Osteoblast (primary cell): ENCODE measurements at regions not wholly inside any gene's neighbourhood (a gene's known extent, or its start where the extent isn't known, plus 50 kb on each side); places are given as distances from the start of the nearest gene placed in this dataset.

Source experiments
- DNase-seq: peaks from one replicate; pipeline ENCODE4 v3.0.0; 2011; ENCODE audit warnings: low spot score, mixed read lengths; ENCODE audit not compliant: insufficient read length; ENCODE audit errors: missing footprints
- H2AFZ ChIP-seq: 2 replicates; pipeline ENCODE4 v1.6.0; 2011; ENCODE audit warnings: mild to moderate bottlenecking, low read length
- H3K27ac ChIP-seq: 2 replicates; pipeline ENCODE4 v1.5.1; 2011; ENCODE audit warnings: mild to moderate bottlenecking, low read depth, low read length, moderate library complexity
- H3K27me3 ChIP-seq: 2 replicates; pipeline ENCODE4 v1.6.0; 2012; ENCODE audit warnings: mild to moderate bottlenecking, control low read depth, inconsistent platforms, low read length, moderate library complexity; ENCODE audit not compliant: insufficient read depth
- H3K36me3 ChIP-seq: 2 replicates; pipeline ENCODE4 v1.5.1; 2011; ENCODE audit warnings: mild to moderate bottlenecking, low read length, control low read depth, moderate library complexity; ENCODE audit not compliant: insufficient read depth
- H3K4me1 ChIP-seq: 2 replicates; pipeline ENCODE4 v1.5.1; 2011; ENCODE audit warnings: mild to moderate bottlenecking, low read length, control low read depth, moderate library complexity; ENCODE audit not compliant: insufficient read depth
- H3K4me2 ChIP-seq: 2 replicates; pipeline ENCODE4 v1.6.0; 2011; ENCODE audit warnings: mild to moderate bottlenecking, low read length; ENCODE audit not compliant: insufficient read depth
- H3K4me3 ChIP-seq: fragments of 200-600 bp; sonication (generic); 3 replicates; pipeline ENCODE4 v1.5.1; 2012; ENCODE audit warnings: mild to moderate bottlenecking, low read length, inconsistent platforms; ENCODE audit not compliant: insufficient read depth
- H3K79me2 ChIP-seq: 2 replicates; pipeline ENCODE4 v1.6.0; 2012; ENCODE audit warnings: mild to moderate bottlenecking, low read length, control low read depth, inconsistent platforms; ENCODE audit not compliant: insufficient read depth
- H3K9me3 ChIP-seq: 2 replicates; pipeline ENCODE4 v1.5.1; 2011; ENCODE audit warnings: low read depth, low read length, control low read depth
- H4K20me1 ChIP-seq: 2 replicates; pipeline ENCODE4 v1.6.0; 2012; ENCODE audit warnings: mild to moderate bottlenecking, low read length, control low read depth; ENCODE audit not compliant: insufficient read depth
- TF ChIP-seq, protein P1 (sequence below): IDR thresholded peaks from 2 replicates; pipeline ENCODE4 v1.5.1; 2011; ENCODE audit warnings: mild to moderate bottlenecking, low read depth, low read length, moderate library complexity; ENCODE audit errors: extremely low read depth

GRCh38 chr16:49910541-49911071, 54.7 kb upstream of the ZNF423 start:
- TF ChIP-seq, protein P1, sequence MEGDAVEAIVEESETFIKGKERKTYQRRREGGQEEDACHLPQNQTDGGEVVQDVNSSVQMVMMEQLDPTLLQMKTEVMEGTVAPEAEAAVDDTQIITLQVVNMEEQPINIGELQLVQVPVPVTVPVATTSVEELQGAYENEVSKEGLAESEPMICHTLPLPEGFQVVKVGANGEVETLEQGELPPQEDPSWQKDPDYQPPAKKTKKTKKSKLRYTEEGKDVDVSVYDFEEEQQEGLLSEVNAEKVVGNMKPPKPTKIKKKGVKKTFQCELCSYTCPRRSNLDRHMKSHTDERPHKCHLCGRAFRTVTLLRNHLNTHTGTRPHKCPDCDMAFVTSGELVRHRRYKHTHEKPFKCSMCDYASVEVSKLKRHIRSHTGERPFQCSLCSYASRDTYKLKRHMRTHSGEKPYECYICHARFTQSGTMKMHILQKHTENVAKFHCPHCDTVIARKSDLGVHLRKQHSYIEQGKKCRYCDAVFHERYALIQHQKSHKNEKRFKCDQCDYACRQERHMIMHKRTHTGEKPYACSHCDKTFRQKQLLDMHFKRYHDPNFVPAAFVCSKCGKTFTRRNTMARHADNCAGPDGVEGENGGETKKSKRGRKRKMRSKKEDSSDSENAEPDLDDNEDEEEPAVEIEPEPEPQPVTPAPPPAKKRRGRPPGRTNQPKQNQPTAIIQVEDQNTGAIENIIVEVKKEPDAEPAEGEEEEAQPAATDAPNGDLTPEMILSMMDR = no peak
- H3K27ac ChIP-seq = no peak overlapping the region
- H3K4me3 ChIP-seq = no peak overlapping the region
- no peaks in the 10 kb centered on the region for H4K20me1 ChIP-seq
- no peak overlapping the region for H3K4me2 ChIP-seq
- no peaks in the 10 kb centered on the region for H3K4me1 ChIP-seq
- no peaks in the 10 kb centered on the region for H3K9me3 ChIP-seq
- no peaks in the 10 kb centered on the region for H3K36me3 ChIP-seq
- no peak overlapping the region for H2AFZ ChIP-seq
- no peak for DNase-seq
- no peaks in the 10 kb centered on the region for H3K27me3 ChIP-seq
- no peaks in the 10 kb centered on the region for H3K79me2 ChIP-seq

GRCh38 chr16:49911430-49911829, 55.5 kb upstream of the ZNF423 start:
- Histone ChIP-seq H3K4me1 (no peaks in the 10 kb centered on the region), H3K4me2 (no peak overlapping the region), H3K36me3 (no peaks in the 10 kb centered on the region), H3K79me2 (no peaks in the 10 kb centered on the region), H2AFZ (no peak overlapping the region), H4K20me1 (no peaks in the 10 kb centered on the region), H3K27ac (no peak overlapping the region), H3K9me3 (no peaks in the 10 kb centered on the region), H3K27me3 (no peaks in the 10 kb centered on the region), H3K4me3 (no peak overlapping the region)
- TF ChIP-seq, protein P1 = no peak
- DNase-seq = no peak

DNA sequence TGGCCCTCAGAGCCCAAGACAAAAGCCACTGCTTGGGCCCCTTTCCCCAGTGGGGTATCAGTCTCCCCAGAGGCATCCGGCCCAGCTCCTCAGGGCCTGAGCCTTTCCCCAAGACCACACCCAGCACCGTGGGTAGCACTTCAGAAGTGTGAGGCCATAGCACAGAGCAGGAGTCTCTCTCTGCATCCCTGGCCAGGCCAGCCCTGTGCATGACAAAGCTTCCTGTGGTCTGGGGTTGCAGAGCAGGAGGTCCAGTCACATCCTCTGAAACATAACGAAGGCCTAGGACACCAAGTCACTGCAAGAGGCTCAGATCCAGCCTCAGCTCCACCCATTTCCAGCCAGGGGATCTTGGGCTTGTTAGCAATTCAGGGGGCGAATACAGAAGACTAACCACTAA, 56.8 kb upstream of the ZNF423 start:
- TF ChIP-seq, protein P1 = no peak
- no peak overlapping the region for H3K4me2 ChIP-seq

DNA sequence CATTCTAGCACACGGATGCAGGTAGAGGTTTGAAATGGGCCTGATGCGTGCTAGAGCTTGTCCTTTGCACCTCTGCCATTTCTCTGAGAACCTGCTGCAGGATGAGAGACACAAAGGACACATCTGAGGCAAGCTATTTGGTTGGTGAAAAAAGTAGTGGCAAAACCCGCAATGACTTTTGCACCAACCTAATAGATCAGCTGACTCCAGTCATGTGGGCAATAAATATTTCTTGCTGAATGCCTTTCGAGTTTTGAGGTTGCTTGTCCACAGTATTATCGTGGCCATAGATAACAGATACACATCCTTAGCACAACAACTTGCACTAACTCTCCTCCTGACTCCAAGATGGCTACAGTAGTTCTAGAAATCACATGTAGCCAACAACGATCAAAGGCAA, 57.8 kb upstream of the ZNF423 start:
- Histone ChIP-seq H3K4me2 (no peak overlapping the region), H3K27ac (no peak overlapping the region), H4K20me1 (no peaks in the 10 kb centered on the region), H3K79me2 (no peaks in the 10 kb centered on the region), H3K9me3 (no peaks in the 10 kb centered on the region), H3K36me3 (no peaks in the 10 kb centered on the region), H3K4me3 (no peak overlapping the region), H3K4me1 (no peaks in the 10 kb centered on the region), H3K27me3 (no peaks in the 10 kb centered on the region), H2AFZ (no peak overlapping the region)
- TF ChIP-seq, protein P1 = no peak
- DNase-seq = no peak

More for the DNA sequence above, 56.8 kb upstream of the ZNF423 start:
- Histone ChIP-seq H3K9me3 (no peaks in the 10 kb centered on the region), H3K27ac (no peak overlapping the region), H3K4me1 (no peaks in the 10 kb centered on the region), H2AFZ (no peak overlapping the region), H3K36me3 (no peaks in the 10 kb centered on the region), H4K20me1 (no peaks in the 10 kb centered on the region), H3K79me2 (no peaks in the 10 kb centered on the region), H3K27me3 (no peaks in the 10 kb centered on the region), H3K4me3 (no peak overlapping the region)
- DNase-seq = no peak
